NCI-H1436 treated with DMSO at 0.1 percent for 48 hours (cell line): ENCODE measurements at regions not wholly inside any gene's neighbourhood (a gene's known extent, or its start where the extent isn't known, plus 50 kb on each side); places are given as distances from the start of the nearest gene placed in this dataset.
"Not testable (repeated sequence)": the region's sequence is repeated elsewhere in the genome, so short reads cannot be mapped to it uniquely, and the experiment has no call there.

Experiments used
- DNase-seq: peaks from one replicate; lab custom pipeline; 2025; lab: John Stamatoyannopoulos, UW

DNA sequence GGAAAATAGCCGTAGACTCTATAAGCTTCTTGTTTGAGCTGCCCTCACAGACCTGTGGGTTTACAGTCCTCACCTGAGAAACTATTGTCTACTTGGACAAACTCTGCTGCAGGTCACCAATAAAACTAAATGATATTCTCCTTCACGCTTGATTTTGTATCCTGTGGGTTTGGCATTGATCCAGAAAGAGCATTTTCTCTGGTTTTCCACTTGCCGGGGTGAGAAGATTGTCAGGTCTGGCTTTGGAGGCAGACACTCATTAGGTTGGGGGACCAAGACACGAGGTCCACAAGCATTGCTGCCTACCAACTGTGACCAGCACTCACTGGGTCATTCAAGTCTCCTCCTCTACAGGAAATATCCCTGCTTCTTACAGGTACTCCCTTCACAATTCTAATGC is 68.5 kb downstream of the CDC14C start:
- DNase-seq = no peak

DNA sequence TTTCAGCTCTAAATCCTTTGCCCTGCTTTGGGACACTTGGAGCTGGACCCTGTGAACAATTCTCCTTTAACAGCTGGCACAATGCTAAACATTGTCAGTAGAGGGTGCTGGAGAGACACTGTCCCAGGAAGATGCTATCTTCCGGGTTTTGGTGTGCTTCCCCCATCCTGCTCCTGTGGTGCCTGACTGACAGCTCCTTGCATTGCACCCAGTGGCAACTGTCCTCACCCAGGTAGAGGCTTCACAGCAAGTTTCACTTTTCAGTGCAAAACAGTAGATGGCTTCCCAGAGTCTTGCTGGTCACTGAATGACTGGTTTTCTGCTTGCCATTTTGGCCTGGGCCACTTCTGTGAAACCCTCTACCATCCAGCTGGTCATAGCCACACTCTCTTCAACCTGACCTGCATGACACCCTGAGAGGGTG is 77.3 kb downstream of the CDC14C start:
- no peak for DNase-seq

DNA sequence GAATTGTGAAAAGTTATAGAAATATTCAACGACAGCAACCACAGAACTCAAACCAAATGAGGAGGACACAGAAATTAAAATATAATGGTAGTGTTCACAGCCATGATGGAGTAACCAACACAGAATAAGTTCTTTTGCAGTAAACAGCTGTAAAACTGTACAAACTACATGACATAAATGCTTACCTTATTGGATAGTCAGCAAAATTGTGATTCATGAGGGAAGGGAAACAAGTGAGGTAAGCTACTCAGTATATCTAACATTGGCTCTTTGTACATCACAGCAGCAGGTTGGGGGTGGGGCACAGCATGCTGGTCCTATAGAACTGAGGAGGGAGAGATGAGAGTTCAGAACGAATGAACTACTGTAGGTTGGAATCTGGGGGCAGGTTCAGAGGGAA is 86.4 kb downstream of the CDC14C start:
- DNase-seq = no peak

DNA sequence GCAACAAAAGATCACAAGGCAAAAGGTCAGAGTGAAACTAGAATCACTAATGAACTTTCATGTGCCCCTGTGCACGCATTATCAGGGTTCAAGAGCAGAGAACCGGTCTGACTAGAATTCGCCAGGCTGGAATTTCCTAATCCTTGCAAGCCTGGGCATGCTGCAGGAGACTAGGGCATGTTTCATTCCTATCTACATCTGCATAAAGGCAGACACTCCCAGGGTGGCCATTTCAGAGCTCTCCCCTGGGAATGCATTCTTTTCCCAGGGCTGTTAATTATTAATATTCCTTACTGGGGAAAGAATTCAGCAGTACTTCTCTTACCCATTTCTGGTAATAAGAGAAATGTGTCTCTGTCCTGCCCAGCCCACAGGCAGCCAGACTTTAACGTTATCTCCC is 90.5 kb downstream of the CDC14C start:
- DNase-seq = no peak

DNA sequence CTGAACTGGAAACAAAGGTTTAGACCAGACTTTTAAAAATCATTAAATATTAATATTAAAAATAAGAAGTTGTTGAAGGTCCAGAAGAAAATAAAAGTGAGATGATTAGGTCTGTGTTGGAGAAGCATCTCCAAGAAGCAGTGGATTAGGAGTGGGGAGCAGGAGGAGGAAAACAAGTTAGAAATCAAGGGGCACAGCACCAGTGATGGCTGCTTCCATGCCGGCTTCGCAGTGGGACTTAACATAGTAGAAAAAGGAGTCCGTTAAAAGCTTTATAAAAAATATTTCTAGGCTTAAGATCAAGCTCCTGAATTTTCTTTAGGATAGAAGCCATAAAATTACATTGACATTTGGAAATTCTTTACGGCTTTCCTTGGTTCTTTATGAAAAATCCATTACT is 95.8 kb downstream of the CDC14C start:
- no peak for DNase-seq

DNA sequence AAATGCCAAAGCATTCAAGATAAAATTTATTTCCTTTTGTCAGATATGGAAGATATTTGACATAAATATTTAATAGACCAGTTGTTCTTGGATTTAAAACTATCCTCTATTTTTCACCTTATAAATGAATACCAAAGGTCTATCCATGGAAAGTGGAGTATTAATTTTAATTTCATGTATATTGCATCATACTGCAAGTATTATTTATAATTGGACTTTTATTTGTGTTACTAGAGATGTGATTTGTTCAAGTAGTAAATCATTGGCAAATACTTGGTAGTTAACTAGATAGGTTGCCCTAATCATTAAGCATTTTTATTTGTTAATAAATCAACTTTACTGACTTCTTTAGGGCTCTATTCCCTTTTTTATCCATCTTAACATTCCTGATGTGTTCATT is 98.1 kb downstream of the CDC14C start:
- DNase-seq = no peak

DNA sequence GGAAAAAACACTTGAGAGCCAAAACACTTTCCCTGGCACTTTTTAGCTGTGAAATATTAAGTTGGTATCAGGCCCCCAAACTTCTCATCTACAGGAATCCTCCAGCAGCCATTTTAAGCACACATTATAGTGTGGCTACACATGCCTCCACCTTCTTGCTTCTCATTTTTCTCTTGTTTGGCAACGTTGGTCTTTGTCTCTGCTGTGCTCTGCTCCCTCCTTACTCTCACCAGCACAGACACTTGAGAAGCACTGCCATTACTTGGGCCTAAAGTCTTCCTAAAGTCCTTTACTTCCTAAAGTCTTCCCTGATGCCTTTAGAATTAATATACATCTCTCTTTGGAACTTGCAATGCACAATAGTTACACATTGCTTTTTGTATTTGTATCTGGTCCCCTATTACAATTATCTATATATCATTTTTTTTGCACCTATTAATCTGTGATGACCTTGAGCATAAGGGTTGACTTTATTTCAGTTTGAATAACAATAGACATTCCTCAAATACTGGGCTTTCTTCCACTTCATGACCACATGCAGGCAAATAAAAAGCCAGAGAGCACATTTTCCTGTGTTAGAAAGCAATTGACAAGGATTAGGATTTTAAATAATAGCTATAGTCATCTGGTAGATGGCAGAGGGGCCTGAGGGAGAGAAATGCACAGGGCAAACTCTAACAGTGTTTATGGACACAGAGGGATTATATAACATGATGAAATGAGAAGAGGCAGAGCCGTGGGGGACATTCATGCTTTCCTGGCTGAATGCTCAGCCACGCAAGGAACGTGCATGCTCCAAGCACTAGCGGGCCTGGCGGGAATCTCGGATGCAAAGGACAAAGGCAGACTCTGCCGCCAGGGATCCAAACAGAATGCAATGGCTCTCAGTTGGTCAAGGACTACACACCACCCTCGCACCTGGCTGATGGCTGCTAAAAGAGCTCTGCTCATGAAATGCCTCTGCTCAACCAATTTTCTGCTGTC is 99.3 kb downstream of the CDC14C start:
- no peak for DNase-seq

DNA sequence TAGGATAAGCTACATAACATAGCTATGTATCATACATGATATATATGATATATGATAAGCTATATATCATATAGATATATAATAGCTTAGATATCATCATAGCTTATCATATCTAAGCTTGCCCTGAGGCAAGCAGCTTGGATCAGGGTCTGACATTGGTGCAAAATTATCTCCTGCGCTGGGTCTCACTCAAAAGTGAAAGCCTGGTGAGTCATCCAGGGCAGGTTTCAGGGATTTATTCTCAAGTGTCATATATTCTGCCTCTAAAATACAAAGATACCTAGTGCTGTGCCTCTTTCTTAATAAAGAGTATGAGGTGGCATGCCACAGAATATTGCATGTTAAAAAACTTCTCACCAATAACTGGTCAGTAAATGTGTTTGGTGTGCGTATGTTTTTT is 105.9 kb downstream of the CDC14C start:
- no peak for DNase-seq

DNA sequence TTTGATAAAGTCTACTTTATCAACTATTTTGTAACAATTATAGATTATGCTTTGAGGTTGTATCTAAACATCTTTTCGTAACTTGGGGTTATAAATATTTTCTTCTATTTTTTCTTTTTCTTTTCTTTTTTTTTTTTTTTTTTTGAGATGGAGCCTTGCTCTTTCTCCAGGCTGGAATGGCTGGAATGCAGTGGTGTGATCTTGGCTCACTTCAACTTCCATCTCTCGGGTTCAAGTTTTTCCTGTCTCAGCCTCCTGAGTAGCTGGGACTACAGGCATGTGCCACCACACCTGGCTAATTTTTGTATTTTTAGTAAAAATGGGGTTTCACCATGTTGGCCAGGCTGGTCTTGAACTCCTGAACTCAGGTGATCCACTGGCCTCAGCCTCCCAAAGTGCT is 108.8 kb downstream of the CDC14C start:
- not testable (repeated sequence) for DNase-seq

DNA sequence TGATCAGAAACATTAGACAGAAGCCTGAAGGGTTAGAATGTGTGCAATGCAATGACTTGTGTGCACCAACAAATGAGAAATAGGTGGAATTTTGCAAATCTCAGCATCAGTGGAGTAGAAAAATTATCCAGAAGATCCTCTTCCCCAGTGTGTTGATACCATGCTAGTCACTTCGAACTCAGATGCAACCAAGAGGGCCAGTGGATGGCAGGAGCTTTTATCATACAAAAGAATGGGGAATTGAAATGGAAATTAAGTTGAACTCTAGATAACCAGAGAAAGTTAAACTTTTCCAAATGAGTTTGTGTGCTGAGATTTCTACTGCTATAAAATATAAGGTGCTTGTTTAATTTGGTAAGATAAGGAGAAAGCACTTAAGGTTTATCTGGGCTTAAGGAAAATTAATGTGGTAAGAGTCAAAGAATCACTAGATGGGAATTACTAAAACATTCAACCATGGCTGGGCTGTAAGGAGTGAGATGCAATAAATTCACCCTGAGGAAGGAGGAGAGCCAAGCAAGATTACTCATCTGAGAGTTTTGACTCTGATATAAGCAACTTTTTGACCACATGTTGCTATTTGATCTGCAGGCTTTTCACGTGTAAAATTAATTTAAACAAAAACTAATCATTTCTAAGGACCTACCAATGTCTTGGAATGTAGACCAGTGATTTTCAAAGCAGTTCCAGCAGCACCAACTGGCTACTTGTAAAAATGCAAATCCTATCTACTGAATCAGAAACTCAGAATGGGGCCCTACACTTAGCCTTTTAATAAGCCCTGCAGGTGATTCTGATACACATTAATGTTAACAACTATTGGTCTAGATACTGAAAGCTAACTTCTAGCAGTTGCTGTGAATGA is 113.2 kb downstream of the CDC14C start:
- DNase-seq = no peak

DNA sequence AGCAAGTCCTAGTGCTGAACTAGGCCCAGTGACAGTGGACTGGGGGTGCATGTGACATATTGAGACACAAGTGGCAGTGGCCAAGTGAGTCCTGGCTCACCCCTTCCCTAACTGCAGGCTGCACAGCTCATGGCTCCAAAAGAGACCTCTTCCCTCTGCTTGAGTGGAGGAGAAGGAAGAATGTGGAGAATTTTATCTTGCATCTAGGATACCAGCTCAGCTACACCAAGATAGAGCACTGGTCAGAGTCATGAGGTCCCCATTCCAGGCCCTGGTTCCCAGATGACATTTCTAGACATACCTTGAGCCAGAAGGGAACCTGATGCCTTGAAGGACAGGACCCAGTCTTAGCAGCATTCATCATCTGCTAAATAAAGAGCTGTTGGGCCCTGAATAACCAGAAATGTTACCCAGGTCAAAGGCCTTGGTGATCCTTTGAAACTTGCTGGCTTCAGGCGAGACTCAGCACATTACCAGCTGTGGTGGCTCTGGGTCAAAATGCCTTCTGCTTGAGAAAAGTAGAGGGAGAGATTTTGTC is 114.5 kb downstream of the CDC14C start:
- no peak for DNase-seq

DNA sequence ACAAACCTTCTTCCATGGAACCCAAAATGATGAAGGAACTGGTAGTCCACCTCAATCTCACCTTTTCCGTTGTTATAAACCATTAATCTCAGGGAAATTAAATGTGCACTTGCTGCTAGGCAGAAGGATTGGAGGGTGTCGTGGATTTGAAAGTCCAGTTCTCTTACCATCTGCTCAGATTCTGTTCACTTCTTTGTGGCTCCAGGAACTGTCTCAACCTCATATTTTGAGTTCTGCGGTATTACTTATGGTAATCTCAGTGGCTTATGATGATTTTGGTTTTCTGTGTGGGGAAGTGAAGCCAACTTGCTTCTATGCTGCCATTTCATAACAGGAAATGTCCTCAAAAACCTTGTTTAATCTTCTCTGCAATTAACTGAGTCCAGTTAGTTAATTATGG is 136.4 kb downstream of the CDC14C start:
- DNase-seq = no peak

DNA sequence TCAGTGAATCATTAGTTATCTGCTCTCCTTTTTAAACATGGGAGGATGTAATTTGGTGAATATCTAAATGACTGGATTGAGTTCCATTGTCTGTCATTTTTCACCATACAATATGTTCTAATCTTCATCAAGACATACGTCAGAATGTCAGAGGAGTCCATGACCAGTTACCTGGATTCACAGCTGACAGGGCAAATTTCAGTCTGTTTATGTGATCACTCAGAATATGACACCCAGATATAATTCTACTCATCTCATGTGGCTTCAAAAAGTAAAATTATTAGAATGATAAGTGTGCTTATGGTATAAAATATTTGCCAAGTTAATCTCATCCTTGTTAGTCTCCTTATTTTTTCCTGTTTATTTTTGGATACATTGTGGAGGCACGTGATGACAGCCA is 150.2 kb downstream of the CDC14C start:
- DNase-seq = no peak

DNA sequence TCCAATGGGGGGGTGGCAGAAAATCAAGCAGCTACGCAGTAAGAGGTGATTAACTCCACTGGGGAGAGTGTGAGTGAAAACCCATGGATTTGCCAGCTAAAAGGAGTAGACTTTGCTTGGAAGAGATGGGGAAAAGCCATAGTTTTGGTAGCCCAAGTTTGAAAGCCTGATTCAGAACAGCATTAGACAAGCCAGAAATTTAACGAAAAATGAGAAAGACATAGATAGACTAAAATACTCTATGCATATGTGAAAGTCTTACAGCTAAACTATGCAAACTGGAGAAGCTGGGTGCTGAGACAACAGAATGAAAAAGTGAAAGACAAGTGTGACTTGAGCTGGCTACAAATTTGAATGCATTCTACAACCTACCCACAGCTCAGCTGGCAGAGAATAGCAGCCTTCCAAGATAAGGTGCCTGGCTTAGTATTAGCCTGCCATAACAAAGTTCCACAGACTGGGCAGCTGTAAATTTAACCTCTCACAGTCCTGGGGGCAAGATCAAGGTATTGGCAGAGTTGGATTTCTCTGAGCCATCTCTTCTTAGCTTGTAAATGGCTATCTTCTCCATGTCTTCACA is 156.6 kb downstream of the CDC14C start:
- DNase-seq = no peak

DNA sequence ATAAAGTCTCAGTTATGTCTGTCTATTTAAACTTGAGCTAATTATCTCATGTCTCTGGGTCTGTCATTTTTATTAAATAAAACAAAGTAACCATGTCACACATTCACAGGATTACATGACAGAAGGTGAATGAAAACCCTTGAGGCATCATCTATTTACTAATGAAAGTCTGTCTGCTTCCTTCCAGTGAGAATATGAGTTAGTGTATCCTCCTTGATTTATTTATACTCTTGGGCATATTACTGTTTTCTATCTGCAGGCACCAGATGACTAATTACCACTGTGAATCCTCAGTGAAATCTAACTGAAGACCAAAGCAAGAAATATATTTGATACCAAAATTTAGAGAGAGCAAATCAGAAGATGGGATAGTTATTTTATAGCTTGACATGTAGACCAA is 163.7 kb downstream of the CDC14C start:
- no peak for DNase-seq

DNA sequence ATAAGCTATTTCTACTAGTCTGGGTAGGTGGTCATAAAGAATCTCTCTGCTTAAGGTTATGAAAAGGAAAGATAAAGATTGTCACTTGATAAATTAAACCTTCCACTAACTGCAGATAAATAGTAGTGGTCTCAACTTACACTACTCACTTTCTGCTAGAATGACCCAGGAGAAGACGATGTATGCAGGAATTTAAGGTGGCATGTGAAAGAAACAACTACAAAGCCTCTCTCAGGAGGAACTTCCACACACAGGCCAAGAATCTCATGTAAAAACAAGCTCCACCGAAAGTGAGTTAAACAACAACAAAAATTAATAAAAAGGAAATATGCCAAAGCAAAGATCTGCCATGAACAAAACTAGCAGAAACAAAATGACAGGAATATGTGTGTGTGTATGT is 165.4 kb downstream of the CDC14C start:
- DNase-seq = no peak

DNA sequence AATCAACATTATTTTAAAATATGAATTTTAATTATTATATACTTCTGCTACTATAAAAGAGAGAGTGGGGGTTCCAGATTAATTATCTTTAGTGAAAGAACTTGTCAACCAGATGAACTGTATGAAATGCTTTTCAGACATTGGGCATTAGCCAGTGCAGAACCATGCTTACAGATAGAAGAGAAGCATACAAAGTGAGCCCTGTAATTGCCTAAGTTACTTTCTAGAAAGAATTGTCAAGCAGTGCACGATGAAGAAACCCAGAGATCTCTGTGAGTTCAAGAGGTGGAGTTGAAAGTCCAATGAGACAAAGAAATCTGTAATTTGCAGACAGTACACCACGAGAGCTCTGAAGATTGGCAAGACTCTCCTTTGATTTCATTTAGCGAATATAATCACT is 166.7 kb downstream of the CDC14C start:
- DNase-seq = no peak

DNA sequence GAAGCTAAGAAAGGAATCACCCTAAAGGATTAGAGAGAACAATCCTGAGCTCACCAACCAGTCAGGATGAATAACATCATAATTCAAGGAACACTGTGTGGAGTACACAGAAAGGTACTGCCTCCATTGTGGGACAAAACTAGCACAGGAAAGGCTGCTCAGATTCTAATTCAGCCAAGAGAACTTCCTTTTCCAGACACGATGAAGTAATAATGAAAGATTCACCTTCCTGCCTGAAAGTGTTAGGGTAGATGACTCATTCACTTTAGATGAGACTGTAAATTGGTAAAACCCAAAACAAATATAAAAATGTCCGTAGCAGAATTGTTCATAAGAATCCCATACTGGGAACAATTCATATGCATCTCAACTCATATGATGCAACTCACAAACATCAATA is 167.2 kb downstream of the CDC14C start:
- no peak for DNase-seq

DNA sequence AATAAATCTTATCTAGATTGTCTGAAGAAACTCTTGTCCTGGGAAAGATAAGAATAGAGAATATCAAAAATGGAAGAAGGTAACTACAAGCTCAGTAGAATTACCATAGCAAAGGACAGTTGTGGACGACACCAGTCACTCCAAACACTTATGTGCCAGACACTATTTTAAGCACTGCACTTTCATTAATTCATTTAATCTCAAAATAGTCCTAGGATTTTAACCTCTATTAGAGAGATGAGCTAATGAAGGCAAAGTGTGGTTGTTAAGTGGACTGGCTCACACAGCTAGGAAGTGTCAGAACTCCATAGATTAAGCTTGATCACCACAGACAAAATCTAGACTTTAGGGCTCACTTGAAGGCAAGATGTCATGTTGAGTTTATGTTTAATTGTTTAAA is 168.9 kb downstream of the CDC14C start:
- DNase-seq = no peak

DNA sequence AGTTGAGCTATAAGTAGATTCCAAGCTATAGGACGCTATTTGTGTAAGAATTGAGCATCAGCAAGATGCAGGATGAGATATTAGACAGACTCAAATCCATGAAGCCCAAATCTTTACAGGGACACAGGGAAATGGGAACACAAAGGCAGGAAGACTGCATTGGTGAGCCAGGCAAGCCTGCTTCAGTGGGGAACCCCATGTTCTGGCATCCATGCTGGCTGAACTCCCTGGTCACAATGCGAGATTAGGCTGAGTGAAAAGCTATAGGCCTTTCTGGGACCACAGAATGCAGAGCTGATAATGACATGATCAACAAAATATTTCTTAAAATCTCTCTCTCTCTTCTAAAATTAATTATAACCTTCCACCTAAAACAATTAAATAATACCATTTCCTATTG is 170.5 kb downstream of the CDC14C start:
- no peak for DNase-seq

DNA sequence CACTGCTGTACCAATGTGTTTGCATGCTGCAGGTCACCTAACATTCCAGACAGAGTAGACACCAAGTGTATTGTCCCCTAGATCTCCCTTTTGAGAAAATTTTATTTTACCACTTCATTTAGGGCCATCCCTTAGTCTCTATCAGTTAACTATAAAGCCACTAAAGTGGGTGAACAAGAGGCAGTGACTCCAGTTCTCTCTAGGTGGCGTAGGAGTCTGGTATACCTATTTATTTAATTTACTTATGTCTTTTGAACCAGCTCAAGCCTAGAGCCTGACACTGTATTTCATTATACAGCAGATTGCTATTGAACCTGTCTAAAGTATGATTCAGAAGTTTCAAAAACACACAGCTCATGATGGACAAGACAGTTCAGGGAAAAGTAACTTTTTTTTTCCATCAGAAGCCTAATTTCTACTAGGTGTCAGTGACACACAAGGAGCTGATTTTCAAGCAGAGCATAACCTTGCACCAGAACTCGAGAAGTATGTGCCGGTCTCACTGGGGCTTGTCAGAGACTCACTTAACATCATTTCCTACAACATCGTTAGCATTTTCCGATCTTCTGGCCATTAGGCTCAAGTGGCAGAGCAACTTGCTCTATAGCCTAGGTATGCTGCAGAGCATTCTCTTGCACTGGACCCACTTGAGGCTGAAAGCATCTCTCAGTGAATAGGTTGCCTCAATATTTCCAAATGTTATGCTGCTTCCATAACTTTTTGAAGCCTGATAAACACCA is 175.4 kb downstream of the CDC14C start:
- DNase-seq = no peak
